ENCODE measurements at regions not wholly inside any gene's neighbourhood (a gene's known extent, or its start where the extent isn't known, plus 50 kb on each side); places are given as distances from the start of the nearest gene placed in this dataset.

GRCh38 chr1:166282391-166283137, 115.8 kb upstream of the FAM78B start:
- intact Hi-C loops (cut with DNase I), result no loop called here
- DNase-seq (no peak), ATAC-seq (peak; percentile 15 to 32 (median 25))
- H3K36me3 ChIP-seq, result no peaks in the 10 kb centered on the region
- H3K27me3 ChIP-seq, result no peaks in the 10 kb centered on the region
- 39 to 60% (median 57%) methylated on average over 3 of the region's 3 CpGs for WGBS, 4 donors
- peaks cover 0 to 6% (median 0%) of the 10 kb centered on the region in 12 donors for H3K9me3 ChIP-seq
- H3K4me1 ChIP-seq, result peaks cover 0 to 18% (median 0%) of the 10 kb centered on the region in 12 donors
- no peak overlapping the region for H3K27ac ChIP-seq
- no peak overlapping the region for H3K4me3 ChIP-seq
- TF ChIP-seq CTCF (IDR thresholded peaks at IDR 0.05), result no peak

GRCh38 chr1:166283190-166283589, 116.4 kb upstream of the FAM78B start:
- 13 to 32% (median 22%) methylated on average over 6 of the region's 6 CpGs for WGBS, 4 donors
- TF ChIP-seq POLR2A (IDR thresholded peaks at IDR 0.05), result no peak
- no peak for TF ChIP-seq CTCF (IDR thresholded peaks at IDR 0.05)
- ATAC-seq (peak in 3 of 4 donors; percentile 11 to 69 (median 67)), DNase-seq (no peak)
- H3K36me3 ChIP-seq, result no peaks in the 10 kb centered on the region
- H3K27me3 ChIP-seq, result no peaks in the 10 kb centered on the region
- peaks cover 0 to under 1% (median 0%) of the 10 kb centered on the region in 12 donors for H3K9me3 ChIP-seq
- peaks cover 0 to 18% (median 0%) of the 10 kb centered on the region in 12 donors for H3K4me1 ChIP-seq
- H3K27ac ChIP-seq, result no peak overlapping the region
- no peak overlapping the region for H3K4me3 ChIP-seq
- intact Hi-C loops (cut with DNase I), result no loop called here

GRCh38 chr1:166283600-166283999, 116.8 kb upstream of the FAM78B start:
- H3K27ac ChIP-seq, result no peak overlapping the region
- DNase-seq, result no peak
- WGBS, 4 donors, result 83 to 88% (median 84%) methylated on average over 5 of the region's 5 CpGs

More at GRCh38 chr1:166283600-166283999, 116.8 kb upstream of the FAM78B start:
- Histone ChIP-seq H3K4me3 (no peak overlapping the region), H3K4me1 (peaks cover 0 to 18% (median 0%) of the 10 kb centered on the region in 12 donors), H3K9me3 (no peaks in the 10 kb centered on the region), H3K27me3 (no peaks in the 10 kb centered on the region), H3K36me3 (no peaks in the 10 kb centered on the region)
- intact Hi-C loops (cut with DNase I), result no loop called here
- TF ChIP-seq POLR2A (IDR thresholded peaks at IDR 0.05) (no peak), CTCF (IDR thresholded peaks at IDR 0.05) (no peak)
- ATAC-seq, result peak in 1 of 4 donors; percentile 28
